GM18505 (cell line): ENCODE measurements at regions not wholly inside any gene's neighbourhood (a gene's known extent, or its start where the extent isn't known, plus 50 kb on each side); places are given as distances from the start of the nearest gene placed in this dataset.
A peak's percentile ranks its signal among the peaks of the same experiment; 100 is the strongest.

ENCODE experiments used
- ATAC-seq: cut with Tn5 transposase; IDR thresholded peaks from one replicate; pipeline ENCODE4 v1.9.1; 2021; ENCODE audit not compliant: unreplicated experiment
- POLR2A ChIP-seq: IDR thresholded peaks from 4 replicates; pipeline ENCODE4 v1.6.1; 2011; ENCODE audit warnings: borderline replicate concordance; ENCODE audit not compliant: insufficient read depth, insufficient read length; ENCODE audit errors: extremely low read depth

DNA sequence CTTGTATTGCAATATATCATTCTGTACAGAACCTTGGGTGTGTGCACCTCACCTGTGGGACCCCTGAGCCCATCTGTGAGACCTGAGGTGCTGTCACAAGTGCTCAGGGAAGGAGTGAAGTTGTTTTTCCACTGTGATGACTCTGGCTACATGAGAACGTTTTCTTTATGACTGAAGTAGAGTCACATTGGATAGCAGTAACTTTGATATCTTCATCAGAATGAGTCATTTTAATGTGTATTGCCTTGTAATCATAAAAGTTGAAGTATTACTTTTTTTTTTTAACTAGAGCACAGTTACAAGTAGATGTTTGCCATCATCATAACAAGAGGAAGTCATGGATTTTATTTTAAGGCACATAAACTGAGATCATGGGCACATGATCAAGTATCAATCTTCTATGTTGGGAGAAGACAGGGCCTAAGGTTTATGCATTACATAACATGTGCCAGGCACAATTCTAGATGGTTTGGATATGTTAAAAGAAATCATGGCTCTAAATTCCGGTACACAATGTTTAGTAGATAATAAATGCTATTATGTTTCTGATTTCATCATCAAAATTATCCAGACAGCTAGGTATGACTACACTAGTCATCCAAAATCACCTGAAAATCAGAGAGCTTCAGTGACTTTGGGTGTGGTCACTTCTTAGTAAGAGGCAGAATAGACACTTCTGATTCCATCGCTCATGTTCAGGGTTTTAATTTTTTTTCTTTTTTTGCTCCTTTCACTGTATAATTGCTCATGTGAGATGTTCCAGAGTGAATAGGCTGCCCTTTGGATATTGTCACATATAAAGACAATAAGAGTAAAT is 82.7 kb upstream of the KLF6 start:
- no peak for ATAC-seq
- TF ChIP-seq POLR2A, result no peak

DNA sequence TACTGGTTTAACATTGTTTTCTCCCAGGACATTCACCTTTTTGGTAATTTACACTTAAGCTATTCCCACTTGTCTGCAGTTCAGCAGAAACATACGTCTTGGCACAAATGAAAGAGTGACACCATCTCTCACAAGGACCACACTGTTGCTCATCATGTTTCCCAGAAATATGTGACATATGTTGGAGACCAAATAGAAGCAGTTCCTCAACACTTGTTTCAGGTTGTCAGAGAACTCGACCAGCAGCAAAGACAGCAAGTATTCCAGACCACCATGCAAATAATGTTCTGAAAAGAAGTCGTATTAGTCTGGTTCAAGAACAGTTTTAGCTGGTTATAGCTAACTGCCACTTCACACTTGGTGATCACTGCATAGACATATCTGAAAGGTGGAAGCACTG is 81.3 kb upstream of the KLF6 start:
- peak; percentile 41 for ATAC-seq

DNA sequence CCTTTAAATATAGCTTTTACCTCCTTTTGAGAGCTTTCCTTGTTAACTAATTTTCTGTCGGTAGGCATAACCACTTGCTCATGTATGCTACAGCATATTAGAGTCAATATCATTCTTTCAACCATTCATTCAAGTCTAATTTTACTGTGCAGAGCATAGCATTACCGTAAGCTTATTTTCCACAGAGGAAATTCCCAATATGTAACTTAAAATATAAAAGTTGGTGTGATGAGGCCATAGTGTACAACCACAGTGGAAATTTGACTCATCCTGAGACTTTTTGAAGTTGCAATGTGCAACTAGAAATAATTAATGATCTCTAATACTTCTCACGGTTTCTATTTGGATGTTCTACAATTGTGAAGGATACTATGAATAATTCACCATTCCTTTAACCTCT is 80.6 kb upstream of the KLF6 start:
- no peak for TF ChIP-seq POLR2A
- no peak for ATAC-seq

More for the DNA sequence above, 81.3 kb upstream of the KLF6 start:
- no peak for TF ChIP-seq POLR2A

DNA sequence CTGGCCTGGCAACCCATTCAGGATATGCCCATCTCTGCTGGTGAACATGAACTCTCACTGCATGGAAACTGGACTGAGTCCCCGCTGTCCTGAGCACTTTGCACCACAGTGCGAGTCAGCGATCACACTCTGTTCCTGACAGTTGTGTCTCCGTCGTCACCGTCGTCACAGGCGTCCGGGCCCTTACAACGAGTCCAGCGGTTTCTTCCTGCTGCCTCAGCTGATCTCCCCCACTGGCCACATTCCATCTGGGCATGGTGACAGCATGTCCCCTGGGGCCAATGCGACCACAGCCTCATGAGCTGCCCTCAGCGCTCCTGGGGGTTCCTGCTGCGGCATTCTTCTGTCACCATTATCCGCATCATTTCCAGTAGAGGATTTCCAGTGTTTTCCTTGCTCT is 76.8 kb upstream of the KLF6 start:
- no peak for ATAC-seq
- TF ChIP-seq POLR2A, result no peak

DNA sequence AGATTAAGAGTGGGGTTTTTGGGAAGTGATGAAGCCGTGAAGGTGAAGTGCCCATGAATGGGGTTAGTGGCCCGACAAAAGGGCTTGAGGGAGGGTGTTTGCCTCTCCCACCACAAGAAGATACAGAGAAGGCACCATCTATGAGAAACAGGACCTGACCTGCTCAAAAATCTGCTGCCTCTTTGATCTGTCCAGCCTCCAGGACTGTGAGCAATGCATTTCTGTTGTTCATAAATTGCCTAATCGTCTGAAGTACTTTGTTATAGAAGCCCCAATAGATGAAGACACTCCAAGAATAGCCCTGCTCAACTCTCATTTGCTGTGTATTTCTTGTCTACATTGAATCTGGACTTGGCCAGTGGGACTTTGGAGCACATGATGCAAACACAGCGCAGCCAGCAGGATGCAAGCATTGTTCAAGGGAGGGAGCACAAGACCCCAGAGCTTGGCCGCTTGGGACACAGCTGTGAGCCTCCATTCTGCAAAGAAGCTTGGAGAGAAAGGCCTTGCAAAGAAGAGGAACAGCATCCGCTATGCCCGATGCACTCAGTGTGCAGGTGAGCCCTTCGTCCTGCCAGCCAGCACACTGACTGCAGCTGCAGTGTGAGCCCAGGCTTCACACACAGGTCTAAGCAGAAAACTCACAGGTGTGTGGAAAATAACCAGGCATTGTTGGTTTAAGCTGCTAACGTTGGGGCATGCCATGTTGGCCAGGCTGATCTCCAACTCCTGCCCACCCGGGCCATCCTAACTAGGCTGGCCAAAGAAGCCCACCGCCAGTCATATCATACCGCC is 73.2 kb upstream of the KLF6 start:
- no peak for ATAC-seq
- TF ChIP-seq POLR2A, result no peak

DNA sequence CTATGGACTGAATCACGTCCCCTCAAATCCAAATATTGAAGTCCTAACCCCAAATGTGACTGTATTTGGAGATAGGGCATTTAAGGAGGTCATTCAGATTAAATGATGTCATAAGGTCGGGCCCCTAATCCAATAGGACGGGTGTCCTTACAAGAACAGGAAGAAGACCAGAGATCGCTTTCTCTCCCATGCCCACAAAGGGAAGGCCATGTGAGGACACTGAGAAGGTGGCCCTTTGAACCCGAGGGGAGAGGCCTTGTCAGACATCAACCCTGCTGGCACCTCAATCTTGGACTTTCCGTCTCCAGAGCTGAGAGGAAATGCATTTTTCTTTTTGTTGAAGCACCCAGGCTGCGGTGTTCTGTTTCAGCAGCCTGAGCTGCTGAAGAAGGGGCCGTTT is 72.3 kb upstream of the KLF6 start:
- ATAC-seq, result no peak
- TF ChIP-seq POLR2A, result no peak

DNA sequence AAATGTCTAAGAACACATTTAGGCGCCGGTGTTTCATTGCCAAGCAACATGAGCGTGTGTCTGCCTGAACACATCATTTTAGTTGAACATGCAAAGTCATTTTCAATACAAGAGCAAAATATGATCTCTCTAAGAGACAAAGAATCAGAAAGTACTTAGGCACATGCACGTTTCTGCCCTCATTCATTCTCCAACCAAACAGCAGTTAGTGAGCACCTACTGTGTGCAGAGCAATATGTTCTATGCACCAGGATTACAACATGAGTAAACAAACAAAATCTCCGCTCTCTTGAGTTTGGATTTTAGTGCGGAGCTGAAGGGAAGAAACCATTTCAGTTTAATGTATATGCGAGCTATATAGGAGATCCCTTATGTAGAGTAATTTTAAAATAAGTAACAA is 71.6 kb upstream of the KLF6 start:
- ATAC-seq, result no peak
- no peak for TF ChIP-seq POLR2A

DNA sequence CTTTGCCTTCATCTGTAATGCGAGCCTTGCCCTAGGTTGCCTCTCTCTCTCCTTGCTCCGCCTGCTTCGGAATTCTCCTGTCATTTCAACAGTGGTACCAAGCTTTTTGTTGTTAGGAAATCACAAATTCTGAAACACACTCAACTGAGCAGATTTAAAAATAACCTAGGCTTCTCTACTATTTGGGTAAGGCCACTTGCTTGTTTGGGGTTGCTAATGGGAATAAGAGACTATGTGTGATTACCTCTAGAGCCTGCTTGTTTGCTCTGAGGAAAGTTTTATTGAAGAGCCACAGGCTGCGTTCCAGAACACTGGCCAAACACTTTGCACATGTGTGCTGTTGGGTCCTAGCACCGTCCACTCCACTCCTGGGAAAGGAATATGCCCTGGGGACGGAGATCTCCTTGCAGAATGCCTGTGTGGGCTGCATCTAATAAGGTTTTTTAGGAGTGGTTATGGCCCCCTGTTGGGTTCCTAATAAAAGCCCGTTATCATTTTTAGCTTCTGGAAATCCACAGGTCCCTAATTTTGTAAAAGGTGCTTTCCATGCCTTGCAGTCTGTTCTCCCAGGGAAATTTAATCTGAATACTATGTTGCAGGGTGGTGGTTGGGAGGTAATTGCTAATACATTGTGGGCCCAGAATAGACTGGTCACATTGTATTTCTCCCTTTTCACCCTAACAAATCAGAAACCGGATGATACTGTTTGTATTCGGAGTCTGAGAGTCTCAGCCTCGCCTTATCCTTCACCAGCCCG is 68.7 kb upstream of the KLF6 start:
- no peak for ATAC-seq
- TF ChIP-seq POLR2A, result no peak

DNA sequence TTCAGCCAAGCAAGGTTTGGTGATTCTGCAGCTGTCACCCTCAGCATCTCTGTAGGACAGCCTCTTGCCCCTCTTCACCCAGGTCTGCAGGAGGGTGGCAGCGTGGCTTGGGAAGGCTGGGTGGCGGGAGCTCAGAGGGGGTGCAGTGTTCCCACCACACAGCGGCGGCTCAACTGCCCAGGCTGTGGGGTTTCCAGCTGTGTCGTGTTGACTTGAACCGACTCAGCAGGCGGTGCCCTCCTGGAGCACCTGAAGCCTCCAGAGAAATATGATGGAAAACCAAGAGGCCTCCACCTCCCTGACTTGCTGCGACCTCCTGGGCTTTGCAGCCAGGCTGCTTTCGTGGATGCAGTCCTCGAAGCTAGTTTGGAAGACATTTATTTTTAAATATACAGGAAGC is 68.0 kb upstream of the KLF6 start:
- TF ChIP-seq POLR2A, result no peak
- no peak for ATAC-seq

DNA sequence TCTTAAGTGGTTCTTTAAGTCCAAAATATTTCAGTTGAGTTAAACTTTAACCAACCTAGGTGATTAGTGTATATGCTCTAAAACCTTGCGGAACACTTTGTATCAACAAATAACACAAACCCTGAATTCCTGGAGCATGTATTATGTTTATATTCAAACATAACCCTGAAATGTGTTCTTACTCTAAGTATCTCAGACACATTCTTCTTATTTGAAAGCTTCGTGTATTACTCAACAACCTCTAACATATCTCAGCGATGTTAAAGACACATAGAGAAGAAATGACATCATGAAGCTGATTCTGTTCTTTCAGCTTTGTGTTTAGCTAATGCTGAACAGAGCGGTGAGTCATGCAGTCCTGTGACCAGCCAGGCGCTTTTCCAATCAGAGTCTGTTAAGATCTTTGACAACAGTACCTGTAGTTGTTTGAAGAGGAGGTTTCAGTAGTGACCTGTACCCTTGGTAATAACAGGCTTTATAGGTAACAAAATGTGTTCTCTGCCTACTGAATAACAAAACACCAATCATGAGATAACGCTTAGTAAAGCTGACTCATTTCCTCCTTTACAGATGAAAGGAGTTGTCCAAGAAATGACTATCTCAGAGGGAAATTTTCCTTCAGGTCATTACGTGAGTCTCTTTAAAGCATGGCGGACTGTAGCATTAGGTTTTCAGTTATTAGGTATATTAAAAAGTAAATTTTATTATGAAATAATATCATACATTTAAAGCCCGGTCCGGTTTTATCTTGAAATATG is 67.3 kb upstream of the KLF6 start:
- no peak for TF ChIP-seq POLR2A
- peak; percentile 79 for ATAC-seq

DNA sequence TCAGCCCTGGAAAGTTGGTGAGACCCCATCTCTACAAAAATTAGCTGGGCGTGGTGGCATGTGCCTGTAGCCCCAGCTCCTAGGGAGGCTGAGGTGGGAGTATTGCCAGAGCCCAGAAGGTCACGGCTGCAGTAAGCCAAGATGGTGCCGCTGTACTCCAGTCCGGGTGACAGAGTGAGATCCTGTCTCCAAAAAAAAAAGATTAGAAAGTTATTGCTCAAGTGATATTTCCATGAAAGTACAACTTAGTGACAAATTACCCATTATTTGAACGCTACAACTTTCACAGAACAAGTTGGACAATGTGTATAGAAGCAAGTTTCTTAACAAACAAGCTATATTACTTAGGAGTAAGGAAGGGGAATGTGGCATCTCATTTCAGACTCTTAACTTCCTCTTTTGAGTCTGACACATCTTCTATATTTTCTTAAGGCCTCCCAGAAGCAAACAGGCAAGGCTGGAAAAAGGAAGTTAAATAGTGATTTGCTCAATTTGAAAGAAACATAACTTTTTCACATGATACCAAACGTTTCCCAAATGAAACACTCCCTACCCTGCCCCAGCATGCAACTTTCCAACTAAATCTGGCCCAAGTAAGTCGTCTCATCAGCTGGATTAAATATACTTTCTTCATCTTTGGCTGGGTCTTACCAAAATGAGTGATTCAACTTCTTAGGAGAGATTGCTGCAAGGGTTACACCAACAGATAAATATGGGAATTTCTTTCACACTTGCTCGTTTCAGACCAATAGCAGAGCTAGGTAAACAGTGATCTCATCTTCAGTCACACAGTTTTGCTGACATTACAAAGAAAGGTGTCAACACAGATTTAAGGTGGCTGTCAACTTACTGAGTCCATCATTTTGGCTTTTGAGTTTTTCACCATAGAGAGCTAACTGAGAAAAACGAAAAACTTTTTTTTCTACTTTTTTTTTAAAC is 66.3 kb upstream of the KLF6 start:
- no peak for TF ChIP-seq POLR2A
- no peak for ATAC-seq
